H1 (cell line): ENCODE measurements at regions not wholly inside any gene's neighbourhood (a gene's known extent, or its start where the extent isn't known, plus 50 kb on each side); places are given as distances from the start of the nearest gene placed in this dataset.

Source experiments
- CTCF ChIA-PET: fragments of 300-600 bp; sonication (Branson Sonifier 250); formaldehyde crosslinking; loops from one replicate; lab custom pipeline; 2021; ENCODE audit not compliant: partially characterized antibody; lab: Charles Lee
- POLR2A ChIA-PET: fragments of 300-600 bp; sonication (Branson Sonifier 250); formaldehyde crosslinking; loops from one replicate; lab custom pipeline; 2021; ENCODE audit warnings: inconsistent platforms; ENCODE audit not compliant: partially characterized antibody; lab: Charles Lee
- DNase-seq, 2 experiments: peaks; one replicate each; pipeline versions ENCODE4 v3.0.0 to v3.0.0-alpha.2; 2010 to 2022; ENCODE audit warnings: low spot score in 2 of 2, low read depth in 1 of 2, mixed read lengths in 1 of 2
- FAIRE-seq: peaks from 2 replicates; lab custom pipeline; 2011; peaks lifted over from hg19 to GRCh38; lab: Jason Lieb, UNC
- H2AFZ ChIP-seq: 2 replicates; pipeline ENCODE4 v1.8.1; 2012; ENCODE audit warnings: low read length, inconsistent platforms
- H2AK5ac ChIP-seq: 2 replicates; pipeline ENCODE4 v1.6.1; 2013; ENCODE audit warnings: low read depth, low read length
- H2BK120ac ChIP-seq: replicated peaks from 2 replicates; pipeline ENCODE3; 2013; ENCODE audit warnings: low read depth, low read length, inconsistent platforms
- H2BK12ac ChIP-seq: 2 replicates; pipeline ENCODE4 v1.6.1; 2013; ENCODE audit warnings: low read depth, low read length
- H2BK15ac ChIP-seq: 2 replicates; pipeline ENCODE4 v1.6.1; 2013; ENCODE audit warnings: low read length
- H2BK20ac ChIP-seq: 2 replicates; pipeline ENCODE4 v1.6.1; 2013; ENCODE audit warnings: low read length
- H2BK5ac ChIP-seq: 2 replicates; pipeline ENCODE4 v1.6.1; 2013; ENCODE audit warnings: low read depth, low read length
- H3K14ac ChIP-seq: 2 replicates; pipeline ENCODE4 v1.6.1; 2013; ENCODE audit warnings: inconsistent platforms; ENCODE audit not compliant: insufficient read length
- H3K18ac ChIP-seq: 2 replicates; pipeline ENCODE4 v1.6.1; 2013; ENCODE audit warnings: low read length; ENCODE audit errors: extremely low read depth
- H3K23ac ChIP-seq: 2 replicates; pipeline ENCODE4 v1.6.1; 2013; ENCODE audit warnings: inconsistent platforms; ENCODE audit not compliant: insufficient read length
- H3K23me2 ChIP-seq: 2 replicates; pipeline ENCODE4 v1.6.1; 2013; ENCODE audit warnings: low read depth, low read length
- H3K27ac ChIP-seq: 2 replicates; pipeline ENCODE4 v1.6.1; 2011; ENCODE audit warnings: low read depth, low read length, inconsistent platforms
- H3K27me3 ChIP-seq, 4 experiments: replicated peaks in 1 of 4; 1 replicate in 1 of 4; 2 replicates in 3 of 4; pipeline versions ENCODE4 v1.6.1 to v1.8.1; 2011 to 2013; ENCODE audit warnings: low read length in 3 of 4, mild to moderate bottlenecking in 3 of 4, inconsistent platforms in 2 of 4, mixed read lengths in 2 of 4, moderate library complexity in 1 of 4; ENCODE audit not compliant: control insufficient read depth in 3 of 4, insufficient read depth in 3 of 4; ENCODE audit errors: extremely low read depth in 1 of 4
- H3K36me3 ChIP-seq, 4 experiments: 2 replicates each; pipeline versions ENCODE4 v1.6.1 to v1.8.1; 2011 to 2013; ENCODE audit warnings: mild to moderate bottlenecking in 4 of 4, low read length in 3 of 4, moderate library complexity in 2 of 4, control low read depth in 1 of 4, inconsistent platforms in 1 of 4; ENCODE audit not compliant: insufficient read depth in 4 of 4, control insufficient read depth in 2 of 4
- H3K4ac ChIP-seq: replicated peaks from 2 replicates; pipeline ENCODE3; 2013; ENCODE audit warnings: low read length, low read depth, mixed read lengths, inconsistent platforms; ENCODE audit not compliant: insufficient read length
- H3K4me1 ChIP-seq, 4 experiments: replicated peaks in 1 of 4; 1 replicate in 1 of 4; 2 replicates in 3 of 4; pipeline versions ENCODE4 v1.6.1 to v1.8.1; 2011 to 2013; ENCODE audit warnings: low read length in 3 of 4, inconsistent platforms in 2 of 4, mixed read lengths in 1 of 4; ENCODE audit not compliant: insufficient read depth in 4 of 4, control insufficient read depth in 3 of 4
- H3K4me2 ChIP-seq, 2 experiments: 2 replicates each; pipeline versions ENCODE4 v1.6.1 to v1.8.1; 2011 to 2013; ENCODE audit warnings: low read depth in 2 of 2, low read length in 2 of 2, control low read depth in 1 of 2, inconsistent platforms in 1 of 2, mild to moderate bottlenecking in 1 of 2; ENCODE audit not compliant: insufficient read depth in 1 of 2
- H3K4me3 ChIP-seq, 4 experiments: fragments of 200-600, 300-600 bp in 1 of 4; sonication (generic), shearing (Covaris generic), sonication (Bioruptor Twin) in 1 of 4; 2 replicates each; pipeline versions ENCODE4 v1.5.1 to v1.8.1; 2011 to 2016; ENCODE audit warnings: low read length in 4 of 4, low read depth in 3 of 4, control low read depth in 2 of 4, inconsistent platforms in 2 of 4, mild to moderate bottlenecking in 2 of 4, mixed read lengths in 1 of 4, moderate library complexity in 1 of 4; ENCODE audit not compliant: insufficient read depth in 2 of 4; ENCODE audit errors: extremely low read depth in 1 of 4
- H3K56ac ChIP-seq: replicated peaks from 2 replicates; pipeline ENCODE3; 2013; ENCODE audit warnings: low read depth, mild to moderate bottlenecking, mixed read lengths, low read length, inconsistent platforms; ENCODE audit not compliant: insufficient read length
- H3K79me1 ChIP-seq: 2 replicates; pipeline ENCODE4 v1.6.1; 2013; ENCODE audit warnings: low read depth, low read length, control low read depth
- H3K79me2 ChIP-seq, 2 experiments: 2 replicates each; pipeline versions ENCODE4 v1.6.1 to v1.8.1; 2012 to 2013; ENCODE audit warnings: low read length in 2 of 2, mild to moderate bottlenecking in 2 of 2, inconsistent platforms in 1 of 2; ENCODE audit not compliant: insufficient read depth in 2 of 2, control insufficient read depth in 1 of 2
- H3K9ac ChIP-seq, 4 experiments: replicated peaks in 1 of 4; 1 replicate in 1 of 4; 2 replicates in 3 of 4; pipeline versions ENCODE4 v1.6.1 to v1.8.1; 2011 to 2013; ENCODE audit warnings: low read depth in 3 of 4, low read length in 3 of 4, control low read depth in 2 of 4, mild to moderate bottlenecking in 2 of 4, moderate library complexity in 2 of 4, inconsistent platforms in 1 of 4; ENCODE audit errors: extremely low read depth in 1 of 4
- H3K9me3 ChIP-seq, 2 experiments: 2 replicates each; pipeline versions ENCODE4 v1.6.1 to v1.8.1; 2012 to 2013; ENCODE audit warnings: mild to moderate bottlenecking in 2 of 2, moderate library complexity in 2 of 2, control low read depth in 1 of 2, inconsistent platforms in 1 of 2, low read depth in 1 of 2, low read length in 1 of 2, mixed read lengths in 1 of 2; ENCODE audit not compliant: insufficient read depth in 2 of 2
- H4K20me1 ChIP-seq, 2 experiments: replicated peaks in 1 of 2; 2 replicates each; pipeline versions ENCODE3 to v1.8.1; 2011 to 2013; ENCODE audit warnings: inconsistent platforms in 2 of 2, low read length in 2 of 2, mild to moderate bottlenecking in 1 of 2; ENCODE audit not compliant: insufficient read depth in 2 of 2, control insufficient read depth in 1 of 2
- H4K5ac ChIP-seq: 2 replicates; pipeline ENCODE4 v1.6.1; 2013; ENCODE audit warnings: low read length, low read depth, mixed read lengths, inconsistent platforms; ENCODE audit not compliant: insufficient read length
- H4K8ac ChIP-seq: 2 replicates; pipeline ENCODE4 v1.8.0; 2013; ENCODE audit warnings: mild to moderate bottlenecking, moderate library complexity, low read length, inconsistent platforms; ENCODE audit not compliant: insufficient read depth; ENCODE audit errors: extremely low read depth
- H4K91ac ChIP-seq: replicated peaks from 2 replicates; pipeline ENCODE3; 2013; ENCODE audit warnings: low read length, mixed read lengths, inconsistent platforms; ENCODE audit not compliant: insufficient read length
- CBX5 ChIP-seq: fragments of 300-800, 300-1000 bp; sonication (generic); IDR thresholded peaks from 2 replicates; pipeline ENCODE4 v1.7.1; 2016; ENCODE audit warnings: antibody characterized with exemption, low read length, low read depth
- CREB1 ChIP-seq: IDR thresholded peaks from 2 replicates; pipeline ENCODE4 v1.6.1; 2012; ENCODE audit warnings: inconsistent platforms
- EGR1 ChIP-seq: IDR thresholded peaks from 2 replicates; pipeline ENCODE4 v1.6.1; 2011; ENCODE audit warnings: low read depth, low read length, borderline replicate concordance
- EZH2 ChIP-seq: fragments of 200-600 bp; sonication (generic); IDR thresholded peaks from 2 replicates; pipeline ENCODE4 v1.7.1; 2012; ENCODE audit warnings: low read depth, mild to moderate bottlenecking, moderate library complexity, low read length, inconsistent platforms; ENCODE audit not compliant: severe bottlenecking
- GTF2F1 ChIP-seq: IDR thresholded peaks from 2 replicates; pipeline ENCODE4 v1.6.1; 2012; ENCODE audit warnings: low read depth, low read length, improper control_type of control experiment, borderline replicate concordance
- POLR2AphosphoS5 ChIP-seq: IDR thresholded peaks from 2 replicates; pipeline ENCODE4 v1.6.1; 2011; ENCODE audit warnings: low read depth, low read length
- YY1 ChIP-seq: IDR thresholded peaks from 2 replicates; pipeline ENCODE4 v1.6.1; 2011; ENCODE audit warnings: low read depth, mild to moderate bottlenecking, low read length
- WGBS, 2 experiments: shearing (Covaris generic) in 1 of 2; methylation state at CpG; one replicate each; pipeline versions ENCODE4 v1.1.6 to v1.1.7; 2013 to 2015; ENCODE audit warnings: low lambda C conversion rate in 2 of 2, mixed read lengths in 2 of 2, inconsistent platforms in 1 of 2, low coverage in 1 of 2, missing lambda C conversion rate in 1 of 2; ENCODE audit not compliant: insufficient replicate concordance in 2 of 2, insufficient coverage in 1 of 2, insufficient read length in 1 of 2; ENCODE audit errors: extremely low coverage in 1 of 2, missing lambda C conversion rate in 1 of 2; 5-methylcytosine and 5-hydroxymethylcytosine counted together

GRCh38 chr14:81884382-81884781 lies 350.7 kb upstream of the SEL1L start:
- Histone ChIP-seq H2AK5ac (no peak overlapping the region), H4K20me1 (no peaks in the 10 kb centered on the region), H3K23ac (no peak overlapping the region), H2BK5ac (no peak overlapping the region), H3K4ac (no peak overlapping the region), H3K14ac (no peak overlapping the region), H3K4me3 (no peak overlapping the region), H4K8ac (no peak overlapping the region), H3K79me1 (no peaks in the 10 kb centered on the region), H3K4me2 (no peak overlapping the region), H2AFZ (no peak overlapping the region), H3K27ac (no peak overlapping the region), H3K4me1 (no peaks in the 10 kb centered on the region; a peak in 1 of 7 replicates), H3K9ac (no peak overlapping the region), H2BK12ac (no peak overlapping the region), H3K9me3 (no peaks in the 10 kb centered on the region), H3K23me2 (no peaks in the 10 kb centered on the region), H3K56ac (no peak overlapping the region), H3K79me2 (no peaks in the 10 kb centered on the region), H3K36me3 (no peaks in the 10 kb centered on the region), H3K18ac (no peak overlapping the region), H4K91ac (no peak overlapping the region), H2BK120ac (no peak overlapping the region), H3K27me3 (no peaks in the 10 kb centered on the region), H2BK20ac (no peak overlapping the region), H2BK15ac (no peak overlapping the region), H4K5ac (no peak overlapping the region)
- CTCF ChIA-PET = no interaction called here
- DNase-seq (no peak), FAIRE-seq (no peak)
- POLR2A ChIA-PET = no interaction called here
- WGBS, 2 experiments = 95% methylated on average over 1 of the region's 1 CpG; no CpG with 5 or more reads in 1 of the 2 experiments
- TF ChIP-seq CBX5 = no peak
- TF ChIP-seq YY1 = no peak
- TF ChIP-seq EGR1 = no peak
- TF ChIP-seq CREB1 = no peak
- TF ChIP-seq EZH2 = no peak
- TF ChIP-seq POLR2AphosphoS5 = no peak
- no peak for TF ChIP-seq GTF2F1
